ENCODE measurements at regions not wholly inside any gene's neighbourhood (a gene's known extent, or its start where the extent isn't known, plus 50 kb on each side); places are given as distances from the start of the nearest gene placed in this dataset.

DNA sequence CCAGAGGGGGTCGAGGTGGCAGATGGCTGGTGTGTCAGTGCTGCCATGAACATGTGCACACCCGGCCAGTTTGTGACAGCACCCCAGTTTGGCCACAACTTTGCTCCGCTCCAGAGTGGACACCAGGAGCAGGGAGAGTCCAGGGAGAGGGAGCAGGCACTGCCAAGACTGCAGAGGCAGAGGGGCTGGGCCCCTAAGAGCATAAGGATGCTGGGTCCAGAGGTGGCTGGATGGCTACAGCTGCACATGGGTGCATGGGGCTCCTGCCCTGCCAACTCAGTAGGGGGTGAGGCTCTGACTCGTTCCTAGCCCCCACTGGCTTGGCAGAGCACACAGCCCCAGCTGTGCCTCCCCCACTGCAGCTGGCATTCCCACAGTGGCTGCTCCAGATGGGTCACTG lies 999.2 kb upstream of the CRIM1 start:
- no peak overlapping the region for H3K27ac ChIP-seq
- no peak for DNase-seq (ENCODE audit: low spot score)
- TF ChIP-seq, protein P1, sequence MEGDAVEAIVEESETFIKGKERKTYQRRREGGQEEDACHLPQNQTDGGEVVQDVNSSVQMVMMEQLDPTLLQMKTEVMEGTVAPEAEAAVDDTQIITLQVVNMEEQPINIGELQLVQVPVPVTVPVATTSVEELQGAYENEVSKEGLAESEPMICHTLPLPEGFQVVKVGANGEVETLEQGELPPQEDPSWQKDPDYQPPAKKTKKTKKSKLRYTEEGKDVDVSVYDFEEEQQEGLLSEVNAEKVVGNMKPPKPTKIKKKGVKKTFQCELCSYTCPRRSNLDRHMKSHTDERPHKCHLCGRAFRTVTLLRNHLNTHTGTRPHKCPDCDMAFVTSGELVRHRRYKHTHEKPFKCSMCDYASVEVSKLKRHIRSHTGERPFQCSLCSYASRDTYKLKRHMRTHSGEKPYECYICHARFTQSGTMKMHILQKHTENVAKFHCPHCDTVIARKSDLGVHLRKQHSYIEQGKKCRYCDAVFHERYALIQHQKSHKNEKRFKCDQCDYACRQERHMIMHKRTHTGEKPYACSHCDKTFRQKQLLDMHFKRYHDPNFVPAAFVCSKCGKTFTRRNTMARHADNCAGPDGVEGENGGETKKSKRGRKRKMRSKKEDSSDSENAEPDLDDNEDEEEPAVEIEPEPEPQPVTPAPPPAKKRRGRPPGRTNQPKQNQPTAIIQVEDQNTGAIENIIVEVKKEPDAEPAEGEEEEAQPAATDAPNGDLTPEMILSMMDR (conservative IDR thresholded peaks at IDR 0.05; ENCODE audit: low read depth), result no peak
- ChIA-PET POLR2A (ENCODE audit: low non-redundant PET) (no interaction called here), CTCF (no interaction called here)

- no peak overlapping the region for H3K27ac ChIP-seq
- no peak for DNase-seq (ENCODE audit: low spot score)
- CTCF ChIA-PET, result interaction anchor here (0.6 kb wide), 1 partner anchor 359 kb away, joined by 4 read pairs; no protein-coding TSS in a partner anchor
- POLR2A ChIA-PET (ENCODE audit: low non-redundant PET), result no interaction called here
- TF ChIP-seq, protein P1 (conservative IDR thresholded peaks at IDR 0.05; ENCODE audit: low read depth), result no peak
These were observed 1000.5 kb upstream of the CRIM1 start for GRCh38 chr2:35355056-35355455.

DNA sequence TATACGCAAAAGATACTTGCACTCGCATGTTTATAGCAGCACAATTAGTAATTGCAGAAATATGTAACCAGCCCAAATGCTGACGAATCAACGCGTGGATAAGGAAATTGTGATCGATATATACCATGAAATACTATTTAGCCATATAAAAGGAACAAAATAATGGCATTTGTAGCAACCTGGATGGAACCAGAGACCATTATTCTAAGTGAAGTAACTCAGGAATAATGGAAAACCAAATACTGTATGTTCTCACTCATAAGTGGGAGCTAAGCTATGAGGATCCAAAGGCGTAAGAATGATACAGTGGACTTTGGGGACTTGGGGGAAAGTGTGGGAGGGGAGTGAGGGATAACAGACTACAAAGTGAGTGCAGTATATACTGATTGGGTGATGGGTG lies 1008.0 kb upstream of the CRIM1 start:
- POLR2A ChIA-PET (ENCODE audit: low non-redundant PET), result no interaction called here

GRCh38 chr2:35343135-35343534 lies 1012.4 kb upstream of the CRIM1 start:
- DNase-seq (ENCODE audit: low spot score), result no peak
- TF ChIP-seq, protein P1 (conservative IDR thresholded peaks at IDR 0.05; ENCODE audit: low read depth), result no peak
- CTCF ChIA-PET, result no interaction called here
- POLR2A ChIA-PET (ENCODE audit: low non-redundant PET), result no interaction called here
- H3K27ac ChIP-seq, result no peak overlapping the region

More for the DNA sequence above, 1008.0 kb upstream of the CRIM1 start:
- CTCF ChIA-PET, result no interaction called here
- TF ChIP-seq, protein P1 (conservative IDR thresholded peaks at IDR 0.05; ENCODE audit: low read depth), result no peak
- H3K27ac ChIP-seq, result no peak overlapping the region
- no peak for DNase-seq (ENCODE audit: low spot score)

- no peak overlapping the region for H3K27ac ChIP-seq
- TF ChIP-seq, protein P1 (conservative IDR thresholded peaks at IDR 0.05; ENCODE audit: low read depth), result no peak
- no peak for DNase-seq (ENCODE audit: low spot score)
- CTCF ChIA-PET, result no interaction called here
- POLR2A ChIA-PET (ENCODE audit: low non-redundant PET), result no interaction called here
These were observed 1016.4 kb upstream of the CRIM1 start for GRCh38 chr2:35339211-35339610.

DNA sequence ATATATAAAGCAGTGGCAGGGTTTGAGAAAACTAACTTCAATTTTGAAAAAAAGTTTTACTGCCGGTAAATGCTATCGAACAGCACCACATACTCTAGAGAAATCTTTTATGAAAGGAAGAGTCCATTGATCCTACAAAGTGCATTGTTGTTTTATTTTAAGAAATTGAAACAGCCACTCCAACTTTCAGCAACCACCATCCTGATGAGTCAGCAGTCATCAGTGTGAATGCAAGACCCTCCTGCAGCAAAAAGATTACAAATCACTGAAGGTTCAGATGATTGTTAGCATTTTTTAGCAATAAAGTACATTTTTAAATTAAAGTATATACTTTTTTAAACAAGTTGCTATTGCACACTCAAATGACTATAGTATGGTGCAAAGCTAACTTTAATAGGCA lies 1017.7 kb upstream of the CRIM1 start:
- ChIA-PET CTCF (no interaction called here), POLR2A (ENCODE audit: low non-redundant PET) (no interaction called here)
- no peak for DNase-seq (ENCODE audit: low spot score)

More for the DNA sequence above, 1017.7 kb upstream of the CRIM1 start:
- H3K27ac ChIP-seq, result no peak overlapping the region
- TF ChIP-seq, protein P1 (conservative IDR thresholded peaks at IDR 0.05; ENCODE audit: low read depth), result no peak
